ENCODE measurements at regions not wholly inside any gene's neighbourhood (a gene's known extent, or its start where the extent isn't known, plus 50 kb on each side); places are given as distances from the start of the nearest gene placed in this dataset.
"Not testable (repeated sequence)": the region's sequence is repeated elsewhere in the genome, so short reads cannot be mapped to it uniquely, and the experiment has no call there.

DNA sequence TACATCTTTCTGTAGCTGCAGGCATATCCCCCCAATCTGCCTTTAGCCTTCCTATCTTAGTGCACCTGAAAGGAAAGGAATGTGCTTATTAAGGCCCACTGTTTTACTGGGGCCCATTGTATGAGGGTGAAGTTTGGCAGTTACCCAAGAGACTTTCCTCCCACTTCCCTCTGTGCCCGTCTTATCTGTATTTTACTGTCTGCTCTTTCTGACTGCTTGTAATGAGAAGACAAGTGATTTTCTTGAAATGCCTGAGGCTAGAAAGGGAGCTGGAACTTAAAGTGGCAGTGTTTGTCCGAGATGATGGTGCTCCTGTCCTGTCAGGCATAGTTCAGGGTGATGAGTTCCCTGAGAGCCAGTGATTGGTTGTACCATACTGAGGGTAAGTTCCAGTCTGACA lies 114.7 kb downstream of the QRSL1 start:
- DNase-seq = not testable (repeated sequence)

GRCh38 chr6:106743612-106744011 lies 114.2 kb downstream of the QRSL1 start:
- DNase-seq = no peak

DNA sequence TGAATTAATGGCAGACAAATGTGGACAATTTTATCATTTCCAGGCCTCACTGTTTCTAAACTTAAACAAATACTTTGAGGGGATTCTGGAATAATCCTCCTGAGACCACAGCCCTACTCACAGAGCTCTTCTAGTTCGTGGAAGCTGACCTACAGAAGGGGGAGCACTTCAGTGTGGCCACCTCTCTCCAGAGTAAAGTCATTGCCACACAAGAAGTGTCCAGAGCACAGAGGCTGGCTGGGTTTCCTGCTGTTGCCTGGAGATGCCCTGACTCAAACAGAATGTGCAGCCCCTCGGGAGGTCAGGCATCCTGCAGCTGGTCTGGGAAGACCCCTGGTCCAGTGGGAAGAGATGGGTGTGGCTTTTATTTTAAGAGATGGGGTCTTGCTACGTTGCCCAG lies 110.9 kb downstream of the QRSL1 start:
- no peak for DNase-seq

- no peak for DNase-seq
These were observed 110.0 kb downstream of the QRSL1 start for GRCh38 chr6:106739387-106739786.

- DNase-seq = no peak
These were observed 107.1 kb downstream of the QRSL1 start for GRCh38 chr6:106736502-106736901.

DNA sequence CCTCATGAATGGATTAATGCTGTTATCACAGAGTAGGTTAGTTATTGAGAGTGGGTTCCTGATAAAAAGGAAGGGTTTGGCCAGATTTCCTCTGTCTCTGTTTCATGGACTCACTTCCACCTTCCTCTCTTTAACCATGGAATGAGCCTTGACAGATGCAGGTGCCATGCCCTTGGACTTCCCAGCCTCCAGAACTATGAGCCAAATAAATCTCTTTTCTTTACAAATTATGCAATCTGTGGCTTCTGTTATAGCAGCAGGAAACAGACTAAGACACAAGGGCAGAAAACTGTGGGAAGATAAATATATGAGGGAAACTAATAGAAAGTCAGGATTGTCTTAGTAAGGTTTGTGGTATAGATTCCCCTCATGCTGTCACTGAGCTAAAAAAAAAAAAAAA lies 106.5 kb downstream of the QRSL1 start:
- DNase-seq = no peak

DNA sequence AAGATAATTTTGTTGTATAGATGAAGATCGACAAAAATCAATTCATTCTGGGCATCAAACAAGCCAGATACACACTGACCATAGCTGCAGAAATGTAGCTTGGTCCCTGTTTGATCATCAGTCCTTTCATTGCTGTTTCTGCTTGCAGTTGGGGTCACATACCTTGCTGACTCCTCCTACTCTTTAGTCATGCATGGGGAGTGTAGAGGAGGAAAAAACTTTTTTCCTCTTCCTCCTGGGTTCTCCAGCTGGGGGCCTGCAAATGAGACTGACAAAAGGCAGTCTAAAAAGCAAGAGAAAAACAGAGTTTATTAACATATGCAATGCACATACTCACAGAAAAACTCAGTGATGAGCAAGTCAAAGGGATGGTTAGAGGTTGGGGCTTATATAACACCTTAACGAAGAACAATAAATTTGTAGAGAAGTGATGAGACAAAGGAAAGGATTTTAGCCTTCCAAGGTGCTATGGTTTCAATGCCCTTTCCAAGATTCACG lies 105.8 kb downstream of the QRSL1 start:
- DNase-seq = no peak

GRCh38 chr6:106733386-106733785 lies 104.0 kb downstream of the QRSL1 start:
- DNase-seq = no peak

GRCh38 chr6:106732376-106732940 lies 103.1 kb downstream of the QRSL1 start:
- DNase-seq = no peak

- DNase-seq = no peak
These were observed 102.4 kb downstream of the QRSL1 start for GRCh38 chr6:106731843-106732160.

GRCh38 chr6:106731144-106731842 lies 101.9 kb downstream of the QRSL1 start:
- DNase-seq = no peak

GRCh38 chr6:106730718-106731117 lies 101.3 kb downstream of the QRSL1 start:
- no peak for DNase-seq

DNA sequence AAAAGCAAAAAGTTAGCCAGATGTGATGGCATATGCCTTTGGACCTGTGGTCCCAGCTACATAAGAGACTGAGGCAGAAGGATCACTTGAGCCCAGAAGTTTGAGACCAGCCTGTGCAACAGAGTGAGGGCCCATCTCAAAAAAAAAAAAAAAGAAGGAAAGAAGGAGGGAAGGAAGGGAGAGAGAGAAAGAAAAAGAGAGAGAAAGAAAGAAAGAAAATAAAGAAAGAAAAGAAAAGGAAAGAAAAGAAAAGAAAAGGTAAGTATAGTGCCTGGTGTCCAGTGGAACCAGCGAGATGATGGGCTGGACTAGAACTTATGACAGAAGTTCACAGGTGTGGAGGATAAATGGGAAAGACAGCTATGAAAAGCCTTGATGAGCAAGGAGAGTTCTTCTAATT lies 100.9 kb downstream of the QRSL1 start:
- DNase-seq = no peak

- no peak for DNase-seq
These were observed 100.5 kb downstream of the QRSL1 start for GRCh38 chr6:106729841-106730240.

- DNase-seq = no peak
These were observed 99.0 kb downstream of the QRSL1 start for GRCh38 chr6:106728296-106728870.

DNA sequence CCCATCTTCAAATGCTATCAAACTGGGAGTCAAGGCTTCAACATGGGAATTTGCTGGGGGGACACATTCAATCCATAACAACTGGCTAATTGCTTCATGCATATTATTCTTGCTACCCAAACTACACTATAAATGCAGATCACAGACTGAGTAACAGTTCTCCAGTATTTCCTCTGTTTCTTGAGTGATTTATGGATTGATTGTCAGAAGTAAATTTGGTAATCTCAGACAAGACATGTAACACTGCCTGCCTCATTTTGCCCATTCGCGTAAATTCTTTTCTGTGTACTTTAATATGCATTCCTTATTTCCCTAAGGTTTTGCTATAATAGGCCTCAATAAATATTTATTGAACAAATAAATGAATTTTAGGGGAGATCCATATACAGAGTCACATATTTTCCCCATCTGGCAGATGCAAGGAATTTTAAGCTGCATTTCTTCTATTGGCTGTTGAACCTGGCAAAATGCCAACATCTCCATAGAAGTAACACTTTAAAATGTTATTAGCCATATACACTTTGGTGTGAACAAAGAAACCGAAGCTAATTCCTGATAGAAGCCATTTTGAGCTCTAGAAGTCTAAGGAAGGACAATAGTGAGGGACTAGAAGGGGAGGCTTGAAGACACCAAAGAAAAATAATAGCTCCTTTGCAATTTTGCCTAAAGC lies 98.2 kb downstream of the QRSL1 start:
- DNase-seq = no peak

DNA sequence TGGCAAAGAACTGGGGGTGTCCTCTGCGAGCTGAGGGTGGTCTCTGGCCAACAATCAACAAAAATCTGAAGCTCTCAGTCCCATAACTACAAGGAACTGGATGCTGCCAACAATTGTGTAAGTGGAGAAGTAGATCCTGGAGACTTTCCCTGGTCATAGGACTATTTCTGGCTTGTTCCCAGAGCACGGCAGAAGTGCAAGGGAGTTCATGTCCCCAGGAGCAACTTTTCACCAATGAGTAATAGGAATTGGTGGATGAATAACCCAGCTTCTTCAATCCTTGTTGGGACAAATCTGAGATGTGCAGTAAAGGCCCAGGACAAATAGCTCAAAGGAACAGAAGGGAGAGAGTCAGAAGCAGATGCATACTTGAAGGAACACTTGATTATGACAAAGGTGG lies 95.5 kb downstream of the QRSL1 start:
- no peak for DNase-seq

DNA sequence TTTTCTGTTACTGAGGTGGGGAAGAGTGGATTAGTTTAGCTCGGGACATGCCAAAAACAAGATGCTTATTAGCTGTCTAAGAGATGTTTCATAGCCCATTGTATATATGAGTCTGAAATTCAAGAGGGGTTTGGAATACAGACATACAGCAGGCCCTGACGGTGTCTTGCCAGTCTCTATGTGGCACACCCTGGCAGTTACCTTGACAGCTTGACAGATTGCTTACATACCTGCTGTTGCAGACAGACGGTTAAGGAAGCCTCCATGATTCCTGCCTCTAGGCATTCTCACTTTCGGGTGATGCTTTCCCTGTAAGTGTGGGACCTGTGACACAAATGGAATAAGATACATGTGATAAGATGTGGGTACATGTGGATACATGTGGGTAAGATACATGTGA lies 95.0 kb downstream of the QRSL1 start:
- no peak for DNase-seq

DNA sequence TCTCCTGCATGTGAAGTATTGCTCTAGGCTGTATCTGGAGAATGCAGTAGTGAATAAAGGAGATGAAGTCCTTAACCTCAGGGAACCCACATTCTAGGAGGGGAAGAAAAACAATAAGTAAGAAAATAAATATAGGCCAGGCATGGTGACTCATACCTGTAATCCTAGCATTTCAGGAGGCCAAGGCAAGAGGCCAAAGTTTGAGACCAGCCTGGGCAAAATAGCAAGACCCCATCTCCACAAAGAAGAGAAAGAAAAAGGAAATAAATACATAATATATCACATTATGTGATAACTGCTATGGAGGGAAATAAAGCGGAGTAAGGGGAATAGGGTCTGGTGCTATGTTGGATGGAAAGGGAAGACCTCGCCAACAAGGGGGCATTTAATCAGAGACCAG lies 94.0 kb downstream of the QRSL1 start:
- not testable (repeated sequence) for DNase-seq

DNA sequence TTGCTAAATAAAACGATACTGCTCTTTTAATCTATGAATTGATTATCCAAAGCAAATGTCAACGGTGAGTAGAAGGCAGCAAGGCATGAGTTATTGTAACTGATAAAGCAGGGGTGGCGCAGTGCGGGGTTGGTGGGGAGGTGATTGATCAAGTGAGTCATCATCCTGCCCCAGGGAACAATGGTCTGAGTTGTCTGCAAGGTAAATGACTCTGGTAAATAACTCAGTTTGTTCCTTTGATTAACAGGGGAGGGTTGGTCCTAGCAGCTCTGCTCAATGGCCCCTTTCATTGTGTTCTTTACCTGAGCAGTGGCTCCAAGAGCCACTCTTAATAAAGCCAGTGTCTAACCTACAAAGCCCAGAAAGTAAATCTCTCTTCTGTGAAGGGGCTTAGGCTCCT lies 91.8 kb downstream of the QRSL1 start:
- DNase-seq = not testable (repeated sequence)
